NCI-H345 (cell line): ENCODE measurements at regions not wholly inside any gene's neighbourhood (a gene's known extent, or its start where the extent isn't known, plus 50 kb on each side); places are given as distances from the start of the nearest gene placed in this dataset.
A peak's percentile ranks its signal among the peaks of the same experiment; 100 is the strongest.
"Not testable (repeated sequence)": the region's sequence is repeated elsewhere in the genome, so short reads cannot be mapped to it uniquely, and the experiment has no call there.

Experiments used
- DNase-seq: peaks from one replicate; lab custom pipeline; 2025; lab: John Stamatoyannopoulos, UW

GRCh38 chr2:239651859-239652258 is 251.0 kb upstream of the HDAC4 start:
- DNase-seq = no peak

DNA sequence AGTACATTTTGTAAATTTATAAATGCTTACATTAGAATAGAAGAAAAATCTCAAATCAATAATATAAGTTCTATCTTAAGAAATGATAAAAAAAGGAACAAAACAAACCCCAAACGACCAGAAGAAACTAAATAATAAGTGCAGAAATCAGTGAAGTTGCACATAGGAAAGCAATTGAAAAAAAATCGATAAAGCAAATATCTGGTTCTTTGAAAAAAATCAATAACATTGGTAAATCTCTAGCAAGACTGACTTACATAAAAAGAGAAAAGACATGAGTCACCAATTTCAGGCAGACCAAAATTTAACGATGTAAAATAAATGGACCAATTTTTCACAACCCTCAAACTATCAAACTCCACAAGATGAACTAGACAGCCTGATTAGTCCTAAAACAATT is 249.9 kb upstream of the HDAC4 start:
- no peak for DNase-seq

DNA sequence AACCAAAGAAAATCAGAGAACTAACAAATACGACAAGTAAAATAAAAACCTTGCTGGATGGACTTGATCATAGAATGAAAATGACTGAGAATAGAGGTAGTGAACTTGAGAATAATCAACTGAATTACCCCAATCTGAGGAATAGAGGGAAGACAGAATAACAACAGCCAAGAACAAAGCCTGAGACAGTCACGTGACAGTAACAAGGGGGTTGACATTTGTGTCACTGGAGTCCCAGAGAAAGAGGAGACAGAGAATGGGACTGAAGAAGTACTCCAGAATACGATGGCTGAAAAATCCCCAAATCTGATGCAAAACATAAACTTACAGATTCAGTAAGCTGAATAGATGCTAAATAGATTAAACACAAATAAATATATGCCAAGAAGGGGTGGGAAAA is 248.5 kb upstream of the HDAC4 start:
- DNase-seq = no peak

DNA sequence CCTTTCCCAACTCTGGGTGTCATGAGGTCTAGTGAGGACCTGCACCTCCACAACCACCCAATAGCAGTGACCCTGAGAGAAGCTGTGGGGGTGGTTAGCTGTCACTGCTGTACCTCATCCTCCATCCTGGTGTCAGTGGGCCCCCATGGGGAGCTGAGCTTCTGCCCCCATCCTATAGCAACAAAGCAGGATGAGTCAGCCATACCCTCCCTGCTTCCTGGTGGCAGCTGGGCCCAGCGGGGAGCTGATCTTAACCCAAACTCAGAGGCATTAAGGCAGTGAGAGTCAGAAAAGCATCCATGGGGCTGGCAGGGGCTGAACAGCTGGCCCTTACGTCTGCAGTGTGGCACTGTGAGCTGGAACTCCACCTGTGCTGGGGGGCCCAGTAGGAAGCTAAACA is 247.8 kb upstream of the HDAC4 start:
- DNase-seq = no peak

DNA sequence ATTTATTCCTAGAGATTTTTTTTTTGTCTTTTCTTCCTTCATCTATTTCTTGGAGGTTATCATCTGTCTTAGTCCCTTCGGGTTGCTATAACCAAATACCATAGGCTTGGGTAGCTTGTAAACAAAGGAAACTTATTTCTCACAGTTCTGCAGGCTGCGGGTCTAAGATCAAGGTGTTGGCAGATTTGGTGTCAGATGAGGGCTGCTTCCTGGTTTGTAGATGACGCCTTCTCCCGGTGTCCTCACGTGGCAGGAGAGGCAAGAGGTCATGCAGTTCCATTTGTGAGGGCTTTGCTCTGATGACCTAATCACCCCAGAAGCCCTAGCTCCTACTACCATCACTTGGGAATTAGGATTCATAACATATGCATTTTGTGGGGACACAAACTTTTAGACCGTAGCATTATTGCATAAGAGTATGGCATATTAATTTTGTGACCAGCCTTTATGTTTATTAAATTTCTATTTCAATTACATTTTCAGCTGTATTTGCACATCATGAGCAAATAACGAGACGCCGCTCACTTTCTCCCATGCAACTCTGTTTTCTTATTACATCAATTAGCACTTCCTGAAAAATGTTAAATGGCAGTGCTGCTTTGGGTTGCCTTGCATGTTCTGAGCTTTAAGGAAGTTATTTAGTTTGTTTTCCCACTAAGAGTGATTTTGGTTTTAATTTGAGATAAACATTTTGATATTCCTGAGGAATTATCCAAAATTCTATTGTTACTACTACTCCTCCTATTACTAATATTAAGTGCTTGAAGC is 246.4 kb upstream of the HDAC4 start:
- DNase-seq = no peak

DNA sequence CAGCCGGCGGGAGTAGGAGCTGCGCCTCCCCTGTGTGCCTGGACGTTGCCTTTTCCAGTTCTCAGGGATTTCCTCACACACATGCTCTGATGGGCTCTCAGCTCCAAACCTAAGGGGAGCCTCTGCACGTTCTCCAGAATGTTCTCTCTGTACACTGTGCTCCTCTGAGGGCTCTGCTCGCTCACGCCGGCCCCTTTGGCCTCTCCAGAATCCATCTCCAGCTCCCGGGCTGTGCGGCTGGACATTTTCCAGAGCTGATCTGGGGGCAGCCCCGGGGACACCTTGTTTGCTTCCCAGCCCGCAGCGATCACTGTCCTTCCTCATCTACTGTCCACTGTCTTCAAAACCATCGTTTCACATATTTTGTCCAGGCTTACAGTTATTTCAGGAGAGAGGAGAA is 245.4 kb upstream of the HDAC4 start:
- DNase-seq = no peak

GRCh38 chr2:239644594-239644993 is 243.8 kb upstream of the HDAC4 start:
- DNase-seq = not testable (repeated sequence)

- no peak for DNase-seq
Measured at GRCh38 chr2:239644011-239644410, 243.2 kb upstream of the HDAC4 start.

- DNase-seq = no peak
Measured at GRCh38 chr2:239642406-239643004, 241.7 kb upstream of the HDAC4 start.

DNA sequence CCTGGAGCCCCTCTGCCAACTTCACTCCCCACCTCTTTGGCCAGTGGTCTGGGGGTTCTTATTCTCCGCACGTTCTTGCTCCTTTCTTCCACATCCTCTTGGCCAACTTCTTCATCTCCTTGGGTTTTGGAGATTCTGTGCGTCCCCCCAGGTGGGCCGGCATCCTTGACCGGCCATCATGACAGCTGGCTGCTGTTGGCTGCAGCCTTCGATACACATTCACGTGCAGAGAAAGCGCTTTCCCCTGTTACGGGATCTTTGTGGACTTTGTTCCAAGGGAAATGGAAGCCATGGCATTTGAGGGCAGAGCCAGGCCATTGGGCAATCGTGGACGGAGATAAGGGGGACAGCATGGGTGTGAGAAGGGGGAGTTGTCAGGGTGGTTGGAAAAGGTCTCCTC is 241.1 kb upstream of the HDAC4 start:
- not testable (repeated sequence) for DNase-seq

GRCh38 chr2:239640676-239641578 is 240.1 kb upstream of the HDAC4 start:
- DNase-seq = no peak

DNA sequence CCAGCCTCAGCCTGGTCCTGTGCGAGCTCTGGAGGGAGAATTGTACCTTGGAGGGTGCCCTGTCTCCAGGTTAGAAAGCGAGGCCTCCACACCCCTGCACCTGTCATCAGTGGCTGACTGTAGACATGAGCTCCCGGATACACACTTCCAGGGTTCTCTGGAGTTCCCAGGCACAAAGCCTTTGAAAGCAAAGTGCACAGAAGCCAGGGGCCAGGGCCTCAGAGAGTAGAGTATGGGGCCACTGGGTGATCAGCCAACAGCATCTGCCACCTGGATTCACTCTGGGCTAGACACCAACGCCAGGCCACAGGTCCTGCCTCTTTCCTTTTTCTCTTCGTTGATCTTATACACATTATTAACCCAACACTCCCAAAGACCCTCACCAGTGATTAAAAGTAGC is 239.4 kb upstream of the HDAC4 start:
- no peak for DNase-seq

GRCh38 chr2:239639421-239640185 is 238.8 kb upstream of the HDAC4 start:
- peak; percentile 76 for DNase-seq

DNA sequence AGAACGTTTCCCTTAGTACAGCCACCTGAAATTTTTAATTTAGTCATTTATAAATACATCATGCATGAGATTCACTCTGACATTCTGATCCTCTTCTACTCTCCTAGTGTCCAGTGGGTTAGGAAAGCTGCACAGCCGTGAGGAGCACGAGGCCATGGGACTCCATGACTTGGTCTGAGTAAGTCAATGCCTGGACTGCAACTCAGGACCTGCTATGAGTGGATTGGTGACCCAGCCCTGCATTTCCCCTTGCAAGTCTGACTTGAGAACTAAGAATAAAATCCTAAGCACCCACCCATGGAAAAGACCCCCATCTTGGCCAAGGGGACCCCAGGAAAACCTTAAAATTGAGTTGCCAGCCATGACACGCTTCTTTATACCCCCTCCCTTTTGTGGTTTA is 237.6 kb upstream of the HDAC4 start:
- no peak for DNase-seq

DNA sequence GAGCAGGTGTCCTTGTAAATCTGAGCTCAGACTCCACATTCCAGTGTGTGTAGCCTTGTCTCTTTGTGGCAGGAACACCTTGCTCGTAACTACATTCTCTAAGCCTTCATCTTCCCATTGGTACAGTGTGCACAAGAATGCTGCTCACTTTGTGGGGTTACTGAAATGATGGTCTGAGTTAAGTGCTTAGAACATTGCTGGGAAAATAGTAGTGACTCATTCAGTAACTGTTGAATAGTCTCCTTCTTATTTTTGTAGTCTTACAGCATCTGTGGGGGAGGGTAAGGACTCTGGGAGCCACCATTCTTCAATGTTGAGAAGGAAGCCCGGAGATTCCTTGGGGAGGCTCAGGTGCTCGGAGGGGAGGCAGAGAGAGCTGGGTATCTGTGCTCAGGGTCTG is 236.0 kb upstream of the HDAC4 start:
- no peak for DNase-seq

DNA sequence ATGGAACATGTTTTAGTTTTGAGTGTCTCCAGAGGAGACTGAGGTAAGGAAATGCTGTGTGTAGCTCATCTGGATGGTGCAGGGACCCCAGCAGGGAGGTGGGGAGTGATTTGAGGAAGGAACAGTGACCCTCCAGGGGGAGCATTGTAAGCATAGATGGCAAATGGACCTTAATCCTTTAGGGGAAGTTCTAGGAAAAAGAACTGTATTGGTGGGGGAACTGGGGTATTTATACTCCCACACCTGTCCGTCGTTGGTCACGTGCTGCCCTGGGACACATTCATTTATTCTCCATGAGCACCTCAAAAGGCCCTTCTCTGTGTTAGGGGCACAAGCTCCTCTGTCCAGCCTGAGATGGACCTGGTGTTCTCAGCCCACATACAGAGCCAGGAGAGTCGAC is 233.9 kb upstream of the HDAC4 start:
- DNase-seq = no peak

- no peak for DNase-seq
Measured at GRCh38 chr2:239630618-239631286, 229.9 kb upstream of the HDAC4 start.

GRCh38 chr2:239629926-239630617 is 229.3 kb upstream of the HDAC4 start:
- no peak for DNase-seq

GRCh38 chr2:239626961-239627592 is 226.3 kb upstream of the HDAC4 start:
- no peak for DNase-seq

DNA sequence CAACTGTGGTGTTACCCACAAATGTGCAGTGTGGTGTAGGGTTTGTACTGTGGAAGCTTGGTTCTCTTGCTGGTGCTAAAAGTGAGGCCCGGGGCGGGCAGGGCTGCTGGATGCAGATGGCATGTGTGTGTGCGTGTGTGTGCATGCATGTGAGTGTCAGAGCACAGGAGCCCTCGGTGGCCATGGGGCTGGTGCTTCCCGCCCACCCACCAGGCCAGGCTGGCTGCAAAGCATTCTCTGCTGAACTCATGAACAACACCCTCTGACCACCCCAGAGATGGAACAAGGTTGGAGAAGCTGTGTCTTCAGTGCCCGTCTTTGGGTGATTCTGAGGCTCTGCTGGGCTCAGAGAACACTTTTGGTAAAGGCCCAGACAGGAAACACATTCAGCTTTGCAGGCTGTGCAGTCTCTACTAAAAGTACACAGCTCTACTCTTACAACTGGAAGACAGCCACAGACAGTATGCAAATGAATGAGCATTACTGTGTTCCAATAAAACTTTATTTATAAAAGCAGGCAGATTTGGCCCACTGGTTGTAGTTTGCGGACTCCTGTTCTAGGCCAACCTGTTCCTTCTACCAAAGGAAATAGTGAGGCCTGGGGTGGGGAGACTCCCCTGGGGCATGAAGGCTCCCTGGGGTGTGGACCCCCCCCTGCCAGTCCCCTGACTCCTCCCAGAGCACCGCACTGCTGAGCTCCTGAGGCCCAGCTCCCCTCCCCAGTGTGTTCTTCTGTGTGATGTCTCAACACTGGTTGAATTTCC is 225.3 kb upstream of the HDAC4 start:
- no peak for DNase-seq
